ENCODE measurements at regions not wholly inside any gene's neighbourhood (a gene's known extent, or its start where the extent isn't known, plus 50 kb on each side); places are given as distances from the start of the nearest gene placed in this dataset.

- no peak overlapping the region for H3K18ac ChIP-seq (ENCODE audit: insufficient read length, low read depth, low read length)
- H3K79me2 ChIP-seq (ENCODE audit: insufficient read depth, low read length), result no peaks in the 10 kb centered on the region
- H2BK120ac ChIP-seq (ENCODE audit: low read depth, low read length, poor library complexity, severe bottlenecking), result no peak overlapping the region
- DNase-seq, result no peak
- no peak overlapping the region for H3T11ph ChIP-seq (ENCODE audit: low read length)
- H3K36me3 Mint-ChIP-seq (ENCODE audit: insufficient read depth in 1 of 3, low read depth in 3 of 3), result no peaks in the 10 kb centered on the region
- H2BK20ac ChIP-seq (ENCODE audit: low read depth, low read length, poor library complexity, severe bottlenecking), result no peak overlapping the region
- no peaks in the 10 kb centered on the region for H4K20me1 ChIP-seq (ENCODE audit: control insufficient read depth, insufficient read depth, insufficient read length)
- H3K27ac ChIP-seq (ENCODE audit: insufficient read length, low read depth, low read length), result no peak overlapping the region
- H3K4me1 ChIP-seq (ENCODE audit: insufficient read depth, low read length), result no peaks in the 10 kb centered on the region
- H3K9me3 ChIP-seq (ENCODE audit: control insufficient read depth, low read depth, low read length), result no peaks in the 10 kb centered on the region
- H2BK15ac ChIP-seq (ENCODE audit: low read depth, low read length), result no peak overlapping the region
- H3K4me3 Mint-ChIP-seq, result no peak overlapping the region
- H4K8ac ChIP-seq (replicated peaks; ENCODE audit: insufficient read length, low read depth, low read length), result no peak overlapping the region
- no peak overlapping the region for H3K56ac ChIP-seq (ENCODE audit: insufficient read length, low read depth, low read length)
- no peak overlapping the region for H2BK5ac ChIP-seq (ENCODE audit: insufficient read length, low read length)
- H3K14ac ChIP-seq (ENCODE audit: insufficient read depth, low read length), result no peak overlapping the region
- H3K23me2 ChIP-seq (ENCODE audit: insufficient read length, low read depth, low read length, poor library complexity, severe bottlenecking), result no peaks in the 10 kb centered on the region
- TF ChIP-seq CTCF (conservative IDR thresholded peaks at IDR 0.05), result no peak
- no peak overlapping the region for H3K23ac ChIP-seq (ENCODE audit: insufficient read length, low read depth, low read length)
- no peak overlapping the region for H3K4me2 ChIP-seq (ENCODE audit: insufficient read depth, insufficient read length, low read length)
- no peak overlapping the region for H2BK12ac ChIP-seq (ENCODE audit: insufficient read length, low read depth, low read length)
- WGBS (ENCODE audit: extremely low coverage, insufficient read length, low lambda C conversion rate), result no CpG with 5 or more reads among the region's 3 CpGs
- H2AK5ac ChIP-seq (ENCODE audit: insufficient read length, low read length), result no peak overlapping the region
- H4K91ac ChIP-seq (ENCODE audit: insufficient read length, low read depth, low read length), result no peak overlapping the region
- H2AFZ ChIP-seq (ENCODE audit: low read length), result no peak overlapping the region
- no peaks in the 10 kb centered on the region for H3K9me3 Mint-ChIP-seq
- H3K79me1 ChIP-seq (ENCODE audit: insufficient read depth, low read depth, low read length, poor library complexity, severe bottlenecking), result no peaks in the 10 kb centered on the region
- peaks cover 5 to 6% of the 10 kb centered on the region in 2 experiments; a peak in 3 of 4 replicates for H3K4me1 Mint-ChIP-seq
- no peak overlapping the region for H3K27ac Mint-ChIP-seq
- H4K5ac ChIP-seq (ENCODE audit: insufficient read length, low read depth, low read length), result no peak overlapping the region
- no peaks in the 10 kb centered on the region for H3K27me3 ChIP-seq (ENCODE audit: insufficient read depth, low read length)
- H3K9ac ChIP-seq (ENCODE audit: extremely low read depth, insufficient read length, low read length), result no peak overlapping the region
- no peaks in the 10 kb centered on the region for H3K27me3 Mint-ChIP-seq (ENCODE audit: low read depth)
- no peak overlapping the region for H3K4ac ChIP-seq (ENCODE audit: low read depth, low read length)
These were observed 190.3 kb upstream of the ONECUT1 start for GRCh38 chr15:52980446-52980845.
